K562 (cell line): ENCODE measurements at regions not wholly inside any gene's neighbourhood (a gene's known extent, or its start where the extent isn't known, plus 50 kb on each side); places are given as distances from the start of the nearest gene placed in this dataset.

ENCODE experiments used
- ATAC-seq: fragments of 200-7000 bp; cut with Tn5 transposase; 3 replicates; pipeline ENCODE4 v1.9.1; 2020; ENCODE audit warnings: moderate library complexity
- BruUV-seq: library from RNA; stranded (reverse); fragments of 400-500 nt; replicated peaks from 2 replicates; lab custom pipeline; 2021; lab: Mats Ljungman, UMichigan
- CTCF ChIA-PET: fragments of 300-600 bp; formaldehyde crosslinking; extraction: SDS; loops from one replicate; lab custom pipeline; 2021; ENCODE audit warnings: low intra/inter-chr PET ratio; lab: Yijun Ruan, JAX
- POLR2A ChIA-PET: fragments of 300-600, 350-650 bp; sonication (Branson Sonifier 250); formaldehyde crosslinking; extraction: SDS; loops from one replicate; lab custom pipeline; 2021; ENCODE audit warnings: antibody characterized with exemption, inconsistent platforms; lab: Yijun Ruan, JAX
- DNase-seq, 4 experiments: peaks; one replicate each; pipeline versions ENCODE4 v3.0.0 to v3.0.0-alpha.2; 2011 to 2018; ENCODE audit warnings: low spot score in 3 of 4, mixed read lengths in 3 of 4; ENCODE audit errors: extremely low read depth in 1 of 4
- FAIRE-seq: peaks from 2 replicates; lab custom pipeline; 2011; peaks lifted over from hg19 to GRCh38; lab: Jason Lieb, UNC
- H2AFZ ChIP-seq: 2 replicates; pipeline ENCODE4 v1.6.0; 2011; ENCODE audit warnings: low read depth, low read length, control low read depth, inconsistent platforms
- H3K27ac ChIP-seq: fragments of 200-600 bp; 3 replicates; pipeline ENCODE4 v1.8.0; 2011; ENCODE audit warnings: low read depth, mild to moderate bottlenecking, control low read depth, inconsistent platforms, low read length, moderate library complexity, mixed read lengths; ENCODE audit errors: extremely low read depth
- H3K27me3 ChIP-seq, 2 experiments: fragments of 300-600 bp in 1 of 2; 2 replicates in 1 of 2; 3 replicates in 1 of 2; pipeline versions ENCODE4 v1.6.0 to v1.8.0; 2011; ENCODE audit warnings: inconsistent platforms in 2 of 2, low read length in 2 of 2, mild to moderate bottlenecking in 1 of 2, mixed read lengths in 1 of 2, moderate library complexity in 1 of 2; ENCODE audit not compliant: control insufficient read depth in 2 of 2, insufficient read depth in 2 of 2
- H3K36me3 ChIP-seq: fragments of 300-600 bp; 3 replicates; pipeline ENCODE4 v1.8.0; 2011; ENCODE audit warnings: mild to moderate bottlenecking, low read length, inconsistent platforms; ENCODE audit not compliant: control insufficient read depth, insufficient read depth
- H3K4me1 ChIP-seq, 2 experiments: fragments of 200-600 bp in 1 of 2; replicated peaks in 1 of 2; 2 replicates in 1 of 2; 3 replicates in 1 of 2; pipeline versions ENCODE4 v1.5.1 to v1.8.0; 2011; ENCODE audit warnings: inconsistent platforms in 2 of 2, low read length in 2 of 2, mild to moderate bottlenecking in 1 of 2, mixed read lengths in 1 of 2, moderate library complexity in 1 of 2; ENCODE audit not compliant: control insufficient read depth in 2 of 2, insufficient read depth in 2 of 2
- H3K4me2 ChIP-seq: 2 replicates; pipeline ENCODE4 v1.6.1; 2011; ENCODE audit warnings: low read length, control low read depth, inconsistent platforms, mixed read lengths; ENCODE audit not compliant: insufficient read depth
- H3K4me3 ChIP-seq: fragments of 200-600 bp; sonication (generic), shearing (Covaris generic); 2 replicates; pipeline ENCODE4 v1.5.1; 2016; ENCODE audit warnings: control low read depth, inconsistent platforms
- H3K79me2 ChIP-seq: fragments of 200-600 bp; 3 replicates; pipeline ENCODE4 v1.8.0; 2011; ENCODE audit warnings: low read length, inconsistent platforms; ENCODE audit not compliant: control insufficient read depth, insufficient read depth
- H3K9ac ChIP-seq, 2 experiments: 2 replicates each; pipeline versions ENCODE4 v1.6.0 to v1.6.1; 2011; ENCODE audit warnings: low read depth in 2 of 2, low read length in 2 of 2, control low read depth in 1 of 2, inconsistent platforms in 1 of 2, mild to moderate bottlenecking in 1 of 2, mixed read lengths in 1 of 2; ENCODE audit not compliant: insufficient read depth in 1 of 2
- H3K9me1 ChIP-seq: one replicate; pipeline ENCODE4 v1.6.0; 2011; ENCODE audit warnings: inconsistent platforms, mild to moderate bottlenecking, low read length, moderate library complexity; ENCODE audit not compliant: control insufficient read depth, insufficient read depth
- H3K9me3 ChIP-seq: replicated peaks from 2 replicates; pipeline ENCODE4 v1.5.1; 2011; ENCODE audit warnings: low read depth, low read length, inconsistent platforms; ENCODE audit not compliant: control insufficient read depth, insufficient read depth
- H4K20me1 ChIP-seq: replicated peaks from 2 replicates; pipeline ENCODE4 v1.6.1; 2011; ENCODE audit warnings: low read length, inconsistent platforms, mixed read lengths; ENCODE audit not compliant: control insufficient read depth, insufficient read depth
- BHLHE40 ChIP-seq: IDR thresholded peaks from 2 replicates; pipeline ENCODE4 v1.6.1; 2011; ENCODE audit warnings: low read length, improper control_type of control experiment
- SNRNP70 ChIP-seq: fragments of 200-400 bp; formaldehyde crosslinking; optimal IDR thresholded peaks from 2 replicates; pipeline ENCODE3; 2017; ENCODE audit warnings: low read depth, low read length
- SRSF7 ChIP-seq: fragments of 200-400 bp; formaldehyde crosslinking; optimal IDR thresholded peaks from 2 replicates; pipeline ENCODE3; 2017; ENCODE audit warnings: mild to moderate bottlenecking, low read depth, low read length
- ZBTB8A ChIP-seq: fragments of 450-650 bp; IDR thresholded peaks from 2 replicates; pipeline ENCODE4 v1.6.1; 2018; ENCODE audit warnings: mild to moderate bottlenecking, moderate library complexity; ENCODE audit not compliant: partially characterized antibody
- ZNF24 ChIP-seq: fragments of 450-650 bp; IDR thresholded peaks from 2 replicates; pipeline ENCODE4 v1.6.1; 2016
- ZNF583 ChIP-seq: fragments of 250-450 bp; sonication (Bioruptor Pico); IDR thresholded peaks from 2 replicates; pipeline ENCODE4 v1.4.0; 2020
- WGBS: fragments of 100-300 bp; shearing (Covaris generic); methylation state at CpG from one replicate; pipeline ENCODE4 v1.1.6; 2016; ENCODE audit warnings: low coverage, mixed read lengths; ENCODE audit not compliant: insufficient coverage; ENCODE audit errors: missing lambda C conversion rate; 5-methylcytosine and 5-hydroxymethylcytosine counted together
- in situ Hi-C: fragments of 300-500 bp; cut with MboI; formaldehyde crosslinking; loops from 4 replicates; pipeline ENCODE4 v1.15.0; 2018; ENCODE audit warnings: inconsistent platforms, mixed read lengths
- intact Hi-C: fragments of 100-400 bp; cut with micrococcal nuclease; formaldehyde crosslinking; loops from 2 replicates; pipeline ENCODE4 v1.14.2; 2022
- TF ChIP-seq, protein P1 (sequence below), 2 experiments: fragments of 200-800 bp in 1 of 2; sonication (Bioruptor generic) in 1 of 2; sonication (generic) in 1 of 2; formaldehyde crosslinking in 1 of 2; IDR thresholded peaks in 1 of 2; conservative IDR thresholded peaks in 1 of 2; 2 replicates each; pipeline versions ENCODE4 v1.5.0 to v1.6.1; 2016 to 2020; ENCODE audit warnings: missing compliant biosample characterization in 1 of 2, missing genetic modification characterization in 1 of 2, missing genetic modification reagents in 1 of 2

DNA sequence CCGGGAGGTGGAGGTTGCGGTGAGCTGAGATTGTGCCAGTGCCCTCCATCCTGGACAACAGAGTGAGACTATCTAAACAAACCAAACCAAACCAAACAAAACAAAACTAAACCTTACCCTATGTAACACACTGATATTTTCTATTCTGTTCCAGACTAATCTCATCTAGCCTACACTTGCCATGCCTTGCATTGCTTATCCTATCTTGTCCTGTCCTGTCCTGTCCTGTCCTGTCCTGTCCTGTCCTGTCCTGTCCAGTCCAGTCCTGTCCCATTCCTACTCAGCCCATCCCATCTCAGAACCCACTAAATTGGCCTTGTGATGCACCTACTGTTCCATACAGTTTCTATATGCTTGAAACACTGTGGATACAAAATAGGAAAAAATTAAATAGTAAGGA is 64.7 kb upstream of the HDAC9 start:
- Histone ChIP-seq H3K79me2 (no peaks in the 10 kb centered on the region), H2AFZ (no peak overlapping the region), H4K20me1 (no peaks in the 10 kb centered on the region), H3K9me1 (no peaks in the 10 kb centered on the region), H3K4me2 (no peak overlapping the region), H3K4me3 (no peak overlapping the region), H3K9me3 (no peaks in the 10 kb centered on the region), H3K27ac (no peak overlapping the region), H3K4me1 (no peaks in the 10 kb centered on the region), H3K36me3 (no peaks in the 10 kb centered on the region), H3K9ac (no peak overlapping the region), H3K27me3 (no peaks in the 10 kb centered on the region)
- ChIA-PET POLR2A (no interaction called here), CTCF (no interaction called here)
- TF ChIP-seq ZNF24 (no peak), SRSF7 (no peak), BHLHE40 (no peak), ZBTB8A (no peak), ZNF583 (CRISPR knock-in tag) (no peak), SNRNP70 (no peak)
- TF ChIP-seq, protein P1, sequence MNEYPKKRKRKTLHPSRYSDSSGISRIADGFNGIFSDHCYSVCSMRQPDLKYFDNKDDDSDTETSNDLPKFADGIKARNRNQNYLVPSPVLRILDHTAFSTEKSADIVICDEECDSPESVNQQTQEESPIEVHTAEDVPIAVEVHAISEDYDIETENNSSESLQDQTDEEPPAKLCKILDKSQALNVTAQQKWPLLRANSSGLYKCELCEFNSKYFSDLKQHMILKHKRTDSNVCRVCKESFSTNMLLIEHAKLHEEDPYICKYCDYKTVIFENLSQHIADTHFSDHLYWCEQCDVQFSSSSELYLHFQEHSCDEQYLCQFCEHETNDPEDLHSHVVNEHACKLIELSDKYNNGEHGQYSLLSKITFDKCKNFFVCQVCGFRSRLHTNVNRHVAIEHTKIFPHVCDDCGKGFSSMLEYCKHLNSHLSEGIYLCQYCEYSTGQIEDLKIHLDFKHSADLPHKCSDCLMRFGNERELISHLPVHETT (CRISPR knock-in tag; conservative IDR thresholded peaks at IDR 0.05 in 1 of 2, IDR thresholded peaks at IDR 0.05 in 1 of 2), result no peak
- ATAC-seq (no peak), FAIRE-seq (no peak), DNase-seq (no peak)
- 5% methylated on average over 2 of the region's 2 CpGs for WGBS
- in situ Hi-C loops, result no loop called here
- no TSS peak for BruUV-seq
- intact Hi-C loops, result no loop called here
